HG02852 (cell line): ENCODE measurements at regions not wholly inside any gene's neighbourhood (a gene's known extent, or its start where the extent isn't known, plus 50 kb on each side); places are given as distances from the start of the nearest gene placed in this dataset.

Experiments used
- ATAC-seq: cut with Tn5 transposase; IDR thresholded peaks from one replicate; pipeline ENCODE4 v1.9.1; 2021; ENCODE audit warnings: mild to moderate bottlenecking, moderate library complexity; ENCODE audit not compliant: unreplicated experiment

DNA sequence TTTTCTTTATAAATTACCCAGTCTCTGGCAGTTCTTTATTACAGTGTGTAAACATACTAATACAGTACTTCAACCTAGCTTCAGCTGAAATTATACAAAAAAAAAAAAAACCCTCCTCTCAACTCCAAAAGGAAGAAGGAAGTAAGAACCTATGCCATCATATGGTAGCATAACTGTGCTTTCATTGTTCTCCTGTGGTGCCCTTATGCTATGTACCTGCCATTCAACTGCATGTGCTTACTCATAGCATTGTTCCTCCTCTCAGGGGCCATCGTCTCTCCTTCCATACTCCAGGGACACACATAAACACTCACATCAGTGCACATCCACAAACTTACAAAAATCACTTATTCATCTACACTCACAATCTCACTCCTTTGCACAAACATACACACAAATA is 470.1 kb upstream of the HS3ST1 start:
- ATAC-seq = no peak

DNA sequence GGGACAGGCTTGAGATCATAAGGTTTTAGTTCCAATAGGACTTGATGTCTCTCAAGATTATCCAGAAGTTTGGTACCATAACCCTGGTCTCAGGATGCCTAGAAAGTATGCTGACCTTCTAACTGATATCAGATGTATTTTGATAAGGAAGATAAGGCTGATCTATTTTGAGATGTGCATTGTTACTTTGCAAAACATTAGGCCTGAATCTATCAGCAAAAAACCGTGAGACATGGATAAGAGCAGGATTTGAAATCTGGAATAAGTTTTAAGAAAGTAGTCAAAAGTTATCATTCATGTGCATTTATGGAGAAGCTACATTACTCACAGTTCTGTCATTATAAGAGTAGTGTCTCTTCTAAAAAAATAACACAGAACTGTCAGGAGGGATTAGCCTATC is 467.1 kb upstream of the HS3ST1 start:
- no peak for ATAC-seq

DNA sequence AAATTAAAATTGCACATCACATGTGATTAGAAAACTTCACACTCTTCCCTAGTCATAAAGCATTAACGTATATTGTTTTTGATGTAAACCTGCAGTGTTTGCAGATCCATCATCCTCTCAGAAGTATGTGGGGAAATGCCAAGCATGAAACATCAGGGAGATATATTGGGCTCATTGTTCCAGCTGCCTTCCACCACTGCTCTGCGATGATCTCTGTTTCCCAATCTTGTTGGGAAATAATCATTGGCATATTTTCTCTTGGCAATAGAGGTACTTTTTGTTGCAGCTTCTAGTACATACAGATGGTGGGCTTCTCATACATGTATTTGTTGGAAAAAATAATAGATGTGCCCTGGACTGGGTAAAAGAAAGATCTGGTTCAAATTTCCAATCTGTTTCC is 466.3 kb upstream of the HS3ST1 start:
- ATAC-seq = no peak

DNA sequence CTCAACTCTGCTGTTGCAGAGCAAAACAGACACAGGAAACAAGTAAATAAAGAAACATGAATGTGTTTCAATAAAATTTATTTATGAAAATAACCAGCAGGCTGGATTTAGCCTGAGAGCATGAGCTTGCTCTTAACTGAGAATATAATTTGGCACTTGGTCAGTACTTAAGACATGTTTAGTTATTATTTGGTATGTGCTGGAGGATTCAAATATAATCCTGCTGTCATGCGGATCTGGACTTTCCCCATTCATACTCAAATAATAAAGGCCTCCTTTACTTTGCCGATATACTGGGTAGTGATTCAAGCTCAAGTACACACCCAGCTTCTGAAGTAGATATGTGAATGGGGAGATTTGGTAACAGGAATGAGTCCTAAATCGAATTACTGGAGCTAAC is 465.5 kb upstream of the HS3ST1 start:
- ATAC-seq = no peak

DNA sequence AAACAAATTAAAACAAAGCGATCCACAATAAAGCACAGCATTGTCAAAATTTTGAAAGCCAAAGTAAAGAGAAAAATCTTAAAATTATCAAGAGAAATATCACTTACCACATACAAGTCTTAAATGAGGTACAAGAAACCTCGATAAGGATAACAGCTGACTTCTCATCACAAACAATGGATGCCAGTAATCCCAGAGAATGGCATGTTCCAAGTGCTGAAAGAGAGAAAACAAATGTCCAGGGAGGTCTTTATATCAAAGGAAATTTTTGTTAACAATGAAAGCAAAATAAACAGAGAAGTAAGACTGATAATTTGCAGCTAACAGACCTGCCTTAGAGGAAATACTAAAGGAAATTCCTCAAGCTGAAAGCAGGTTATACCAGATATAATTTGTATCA is 460.4 kb upstream of the HS3ST1 start:
- no peak for ATAC-seq

DNA sequence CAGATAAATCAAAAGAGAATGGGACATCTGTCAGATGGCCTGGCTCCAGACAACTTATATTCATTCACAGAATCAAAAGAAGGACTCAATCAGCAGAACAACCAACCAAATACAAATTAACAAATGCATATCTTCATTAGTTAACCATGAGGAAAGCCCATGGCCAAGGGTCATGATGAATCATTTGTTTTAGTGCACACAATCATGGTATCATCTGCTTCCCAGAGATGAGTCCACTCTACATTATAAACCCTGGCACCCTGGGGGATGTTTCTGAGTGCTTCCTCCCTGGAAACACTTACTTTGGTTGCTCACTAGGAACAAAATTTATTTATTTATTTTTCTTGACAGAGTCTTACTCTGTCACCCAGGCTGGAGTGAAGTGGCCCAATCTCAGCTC is 453.3 kb upstream of the HS3ST1 start:
- ATAC-seq = no peak

DNA sequence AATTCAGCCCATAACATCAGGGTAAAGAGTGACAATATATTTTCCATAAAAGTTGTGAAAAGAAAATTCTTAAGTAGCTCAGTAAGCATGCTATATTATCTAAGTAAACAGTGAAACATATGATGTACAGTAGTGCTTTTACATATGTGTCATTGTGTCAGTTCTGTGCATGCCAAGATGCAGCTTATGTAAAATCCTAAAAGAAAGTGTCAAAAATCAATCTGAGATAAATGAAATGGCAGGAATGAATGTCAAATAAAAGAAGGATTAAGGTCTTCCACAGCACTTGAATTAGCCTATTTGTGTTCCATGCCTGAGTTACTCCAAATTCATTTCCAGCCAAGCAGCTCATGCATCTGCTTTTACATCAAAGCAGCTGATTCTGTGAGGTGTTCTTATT is 452.7 kb upstream of the HS3ST1 start:
- no peak for ATAC-seq

DNA sequence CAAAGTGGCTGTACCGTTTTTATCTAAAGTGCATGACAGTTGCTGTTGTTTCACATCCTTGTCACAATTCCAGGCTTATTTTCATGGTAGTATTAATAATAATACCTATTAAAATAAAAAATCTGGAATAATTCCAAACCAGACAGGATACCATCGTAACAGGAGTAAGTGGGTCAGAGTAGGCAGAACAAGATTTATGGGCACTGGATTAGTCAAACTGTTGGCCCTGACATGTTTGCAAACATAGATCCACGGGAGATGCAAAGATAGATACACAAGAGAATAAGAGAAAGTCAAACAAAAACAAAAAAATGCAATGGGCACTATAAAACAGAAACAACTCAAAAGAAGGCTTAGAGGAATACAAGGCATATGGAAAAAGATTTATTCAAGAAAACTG is 449.5 kb upstream of the HS3ST1 start:
- no peak for ATAC-seq

DNA sequence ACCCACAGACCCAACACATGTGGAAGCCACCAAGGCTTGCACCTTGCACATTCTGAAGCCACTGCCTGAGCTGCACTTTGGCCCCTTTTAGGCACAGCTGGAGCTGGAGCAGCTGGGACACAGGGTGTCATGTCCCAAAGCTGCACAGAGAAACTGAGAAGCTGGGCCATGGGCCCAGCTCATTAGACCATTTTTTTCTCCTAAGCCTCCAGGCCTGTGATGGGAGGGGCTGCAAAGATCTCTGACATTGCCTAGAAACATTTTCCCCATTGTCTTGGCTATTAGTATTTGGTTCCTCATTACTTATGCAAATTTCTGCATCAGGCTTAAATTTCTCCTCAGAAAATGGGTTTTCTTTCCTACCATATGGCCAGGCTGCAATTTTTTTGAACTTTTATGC is 447.4 kb upstream of the HS3ST1 start:
- no peak for ATAC-seq

DNA sequence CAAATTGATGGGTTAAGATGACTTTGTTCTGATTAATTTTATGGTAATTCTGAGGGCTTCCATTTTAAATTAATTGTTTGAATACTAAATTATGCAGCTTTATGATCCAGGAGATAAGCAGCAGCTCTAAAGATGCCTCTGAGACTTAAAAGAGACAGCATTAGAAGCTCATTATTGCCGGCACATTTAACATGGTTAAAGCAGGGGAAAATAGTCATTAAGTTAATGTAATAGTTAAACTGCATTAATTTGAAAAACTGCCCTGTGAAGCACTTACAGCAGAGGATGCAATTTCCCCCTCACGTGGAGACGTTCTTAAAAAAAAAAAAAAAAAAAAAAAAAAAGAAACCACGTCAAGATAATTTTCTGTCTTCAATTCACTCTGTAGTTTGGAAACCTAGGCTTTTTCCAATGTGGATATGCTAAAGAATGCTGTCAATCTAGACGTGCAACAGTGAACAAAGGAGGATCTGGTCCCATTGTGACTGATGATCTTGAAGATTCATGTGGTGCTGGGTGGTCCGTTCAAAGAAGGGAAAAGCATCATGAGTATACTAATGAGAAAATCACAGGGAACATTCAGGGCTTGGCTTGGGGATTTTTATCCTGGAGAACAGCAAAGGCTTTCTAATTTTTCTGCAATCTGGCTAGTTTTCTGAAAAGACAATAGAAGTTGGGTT is 440.6 kb upstream of the HS3ST1 start:
- no peak for ATAC-seq

DNA sequence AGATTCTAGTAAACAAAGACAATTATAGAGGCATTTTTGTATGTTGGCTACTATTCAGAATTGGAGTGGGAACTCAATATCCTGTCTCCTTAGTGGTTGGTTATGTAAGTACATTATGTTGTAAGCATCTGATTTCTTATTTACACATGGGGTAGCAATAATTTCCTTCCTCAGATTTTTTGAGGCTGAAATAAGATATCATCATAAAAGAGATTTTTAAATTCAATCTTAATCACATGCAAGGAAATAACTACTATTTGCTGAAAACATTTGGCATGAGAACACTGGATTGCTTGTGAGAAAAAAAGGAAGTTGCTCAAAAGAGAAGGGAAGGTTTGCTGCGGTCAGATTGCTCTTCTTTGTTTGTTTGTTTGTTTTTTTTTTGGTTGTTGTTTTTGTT is 437.7 kb upstream of the HS3ST1 start:
- no peak for ATAC-seq

DNA sequence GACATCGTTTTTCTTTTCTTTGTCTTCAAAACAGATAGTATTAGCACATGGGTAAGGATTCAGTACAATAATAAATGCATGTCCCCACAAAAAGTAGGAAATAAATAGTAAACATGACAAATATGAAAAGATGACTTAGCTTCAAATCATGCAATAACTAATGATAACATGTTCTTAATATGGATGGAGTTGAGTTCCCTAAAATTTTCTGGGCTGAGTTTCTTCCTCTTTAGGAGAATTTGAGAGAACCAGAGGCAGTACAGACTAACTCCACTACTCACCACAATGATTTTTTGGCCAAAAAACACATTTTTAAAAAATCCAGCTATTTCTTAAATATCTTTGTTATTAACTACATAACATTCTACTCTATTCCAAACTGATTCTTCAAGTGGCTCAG is 432.3 kb upstream of the HS3ST1 start:
- ATAC-seq = no peak

DNA sequence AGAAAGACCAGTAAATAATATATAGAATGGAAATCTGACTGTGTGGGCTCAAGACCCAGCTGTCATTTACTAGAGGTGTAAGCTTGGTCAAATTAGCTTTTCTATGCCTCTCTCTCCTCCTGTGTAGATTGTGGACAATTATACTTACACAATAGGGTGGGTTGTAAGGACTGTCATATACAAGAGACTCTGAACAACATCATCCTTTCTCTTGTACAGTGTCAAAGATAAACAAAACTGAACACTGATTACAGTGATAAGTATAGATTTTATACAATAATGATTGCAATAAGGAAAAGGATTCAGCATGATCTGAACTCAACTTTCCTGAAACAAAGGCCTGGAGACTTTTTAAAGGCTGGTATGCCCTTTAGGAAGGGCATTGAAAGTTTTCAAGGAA is 429.2 kb upstream of the HS3ST1 start:
- no peak for ATAC-seq

DNA sequence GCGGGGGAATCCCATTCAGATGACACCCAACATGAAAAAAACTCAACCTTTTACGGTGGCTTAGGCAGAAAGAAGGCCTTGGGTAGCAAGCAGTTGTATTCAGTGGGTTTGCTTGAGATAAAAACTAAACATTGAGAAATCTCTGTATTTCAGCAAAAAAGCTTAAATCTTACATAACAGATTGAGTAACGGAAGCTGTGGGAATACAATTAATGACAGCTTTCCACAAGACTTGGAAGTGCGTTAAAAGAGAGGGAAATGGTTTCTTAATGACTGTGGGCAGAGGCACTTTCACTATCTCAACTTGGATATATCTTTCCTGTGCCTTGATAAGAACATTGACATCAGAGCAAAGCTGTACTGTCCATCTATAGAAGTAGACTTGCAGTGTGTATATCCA is 418.5 kb upstream of the HS3ST1 start:
- no peak for ATAC-seq

DNA sequence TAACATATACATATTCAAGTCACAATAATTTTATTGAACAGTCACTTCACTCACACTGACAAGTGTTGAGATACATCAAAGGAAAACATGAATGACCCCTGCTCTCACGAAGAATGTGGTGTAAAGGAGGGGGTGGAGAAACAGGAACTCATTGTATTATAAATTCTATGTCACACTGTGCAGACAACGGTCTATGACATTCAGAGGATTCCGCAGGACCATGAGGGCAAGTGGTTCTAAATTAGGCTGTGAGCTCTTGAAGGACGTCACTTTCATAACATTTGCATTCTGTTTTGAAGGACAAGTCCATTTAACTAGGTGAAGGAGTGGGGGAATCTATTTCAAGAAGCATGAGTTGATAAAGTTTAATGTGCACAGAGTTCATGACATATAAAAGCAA is 415.2 kb upstream of the HS3ST1 start:
- ATAC-seq = no peak

DNA sequence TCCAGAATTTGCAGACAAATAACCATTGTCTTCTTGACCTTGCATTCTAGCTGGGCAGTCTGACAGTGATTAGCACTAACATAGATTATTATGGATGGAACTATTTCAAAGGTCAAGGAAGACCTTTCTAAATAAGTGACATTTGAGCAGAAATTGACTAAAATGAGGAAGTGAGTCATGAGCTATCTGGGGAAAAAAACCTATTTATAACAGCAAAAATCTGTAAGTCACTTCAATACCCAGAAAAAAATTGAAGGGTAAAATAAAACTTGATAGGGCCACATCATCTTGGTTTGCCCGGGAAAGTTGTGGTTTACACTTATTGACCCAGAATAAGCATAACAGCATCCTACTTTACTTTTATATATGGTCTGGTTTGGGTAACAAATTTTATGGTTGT is 414.6 kb upstream of the HS3ST1 start:
- no peak for ATAC-seq

DNA sequence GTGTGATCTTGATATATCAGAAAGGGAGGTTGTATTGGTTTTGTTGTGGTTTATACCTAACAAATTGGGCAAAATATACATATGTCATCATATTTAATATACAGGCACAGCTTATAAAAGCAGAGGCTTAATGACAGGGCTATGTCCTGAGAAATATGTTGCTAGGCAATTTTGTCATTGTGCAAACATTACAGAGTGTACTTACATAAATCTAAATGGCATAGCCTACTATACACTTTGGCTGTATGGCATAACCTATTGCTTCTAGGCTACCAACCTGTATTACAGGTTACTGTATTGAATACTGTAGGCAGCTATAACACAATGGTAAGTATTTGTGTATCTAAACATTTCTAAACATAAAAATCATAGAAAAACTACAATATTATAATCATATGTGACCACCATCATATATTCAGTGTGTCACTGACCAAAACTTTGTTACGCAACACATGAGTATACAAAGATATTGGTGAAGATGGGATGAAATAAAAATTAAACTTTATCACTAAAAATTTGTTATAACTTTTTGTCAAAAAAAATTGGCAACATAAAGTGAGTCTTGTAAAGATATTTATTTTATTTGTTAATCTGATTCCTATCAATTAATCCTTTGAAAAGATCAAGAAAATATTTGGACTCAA is 414.0 kb upstream of the HS3ST1 start:
- ATAC-seq = no peak

DNA sequence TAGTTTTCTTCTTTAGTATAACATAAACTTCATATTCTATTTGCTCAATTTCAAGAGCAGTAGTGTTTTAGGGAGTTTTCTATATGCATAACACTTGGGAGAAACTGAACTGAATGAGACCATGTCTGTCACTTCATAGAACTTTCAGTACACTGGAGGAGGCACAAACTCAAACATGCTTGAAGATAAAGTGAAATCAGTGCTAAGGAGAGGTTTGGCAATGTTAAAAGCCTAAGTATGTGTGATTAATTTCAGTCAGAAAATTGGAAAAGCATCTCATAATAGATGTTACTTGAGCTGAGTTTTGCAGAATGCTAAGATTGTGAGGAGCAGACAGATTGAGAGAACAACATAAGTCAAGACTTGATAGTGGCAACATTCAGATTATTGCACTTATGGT is 411.2 kb upstream of the HS3ST1 start:
- ATAC-seq = no peak

DNA sequence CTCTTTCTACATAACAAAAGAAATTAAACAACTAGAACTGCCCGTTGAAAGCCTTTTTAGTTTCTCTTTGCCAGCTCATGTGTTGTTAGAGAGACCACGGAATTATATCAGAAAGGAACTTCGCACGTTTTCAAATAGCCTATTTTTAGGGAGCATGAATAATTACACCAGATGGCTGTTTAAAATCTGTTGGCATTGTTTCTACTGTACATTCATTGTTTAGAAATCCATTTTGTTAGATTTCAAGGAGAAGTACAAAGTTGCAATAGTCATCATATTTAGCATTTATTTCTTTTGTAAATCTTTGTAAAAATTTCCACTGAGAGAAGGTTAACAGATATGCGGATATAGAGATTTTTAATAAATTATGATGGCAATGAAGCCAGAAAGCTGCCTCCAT is 403.0 kb upstream of the HS3ST1 start:
- no peak for ATAC-seq

DNA sequence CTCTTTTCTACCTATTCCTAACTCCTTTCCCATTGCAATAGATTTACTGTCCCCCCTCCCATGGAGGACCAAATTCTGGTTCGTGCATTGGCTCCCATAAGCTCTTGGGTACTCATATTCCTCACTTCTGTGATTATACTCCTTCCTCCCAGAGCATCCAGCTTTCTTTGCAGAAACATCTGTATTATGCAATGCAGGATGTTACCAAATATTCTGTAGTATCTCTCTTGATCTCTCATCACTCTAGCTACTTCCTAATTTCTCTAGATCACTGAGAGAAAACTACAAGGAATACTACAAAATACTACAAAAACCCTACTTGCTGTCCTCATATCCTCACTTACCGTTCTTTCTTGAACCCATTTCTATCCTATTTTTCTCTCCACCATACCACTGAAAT is 395.9 kb upstream of the HS3ST1 start:
- ATAC-seq = no peak

DNA sequence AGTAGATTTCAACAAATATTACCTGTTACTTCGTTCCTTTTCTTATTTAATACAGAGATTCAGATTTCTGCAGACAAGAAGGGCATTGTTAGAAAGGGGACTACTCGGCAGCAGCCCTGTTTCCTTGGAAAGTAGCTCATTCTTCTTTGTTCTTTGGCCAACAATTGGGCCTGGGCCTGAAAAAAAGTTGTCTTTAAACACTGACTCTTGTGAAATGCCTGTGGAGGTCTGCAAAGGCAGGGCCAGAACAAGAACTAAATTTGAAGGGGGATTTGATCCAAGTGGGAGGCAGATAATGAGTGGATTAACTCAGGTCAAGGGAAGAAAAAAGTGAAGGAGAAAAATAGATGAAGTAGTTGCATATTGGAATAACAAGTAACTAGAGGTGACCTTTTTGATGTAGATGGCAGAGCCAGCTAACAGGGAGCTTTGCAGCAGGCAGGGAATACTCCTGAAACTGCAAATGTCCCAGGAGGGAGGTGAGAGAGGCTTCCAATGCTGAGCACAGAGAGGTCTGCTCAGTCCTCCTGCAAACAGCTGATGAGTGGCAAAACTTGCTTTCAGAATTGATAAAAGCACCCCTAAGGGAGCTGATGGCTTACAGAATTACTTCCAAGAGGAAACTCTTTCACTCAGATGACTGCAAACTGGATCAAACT is 393.2 kb upstream of the HS3ST1 start:
- no peak for ATAC-seq

DNA sequence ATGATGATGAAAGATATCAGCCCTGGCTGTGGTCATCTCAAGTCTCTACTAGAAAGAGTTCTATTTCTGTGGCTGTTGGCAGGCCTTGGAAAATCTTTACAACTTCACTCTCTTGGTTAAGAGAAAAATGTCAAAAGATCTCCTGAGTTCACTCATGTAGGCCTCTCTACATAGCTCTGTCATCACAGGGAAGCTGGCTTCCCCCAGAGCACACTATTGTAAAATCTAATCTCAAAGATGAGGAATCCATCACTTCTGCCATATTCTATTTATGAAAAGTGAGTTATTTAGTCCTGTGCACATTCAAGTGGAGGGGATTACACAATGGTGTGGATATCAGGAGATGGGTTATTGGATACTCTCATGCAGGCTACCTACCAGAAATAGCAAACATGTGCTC is 388.4 kb upstream of the HS3ST1 start:
- no peak for ATAC-seq

DNA sequence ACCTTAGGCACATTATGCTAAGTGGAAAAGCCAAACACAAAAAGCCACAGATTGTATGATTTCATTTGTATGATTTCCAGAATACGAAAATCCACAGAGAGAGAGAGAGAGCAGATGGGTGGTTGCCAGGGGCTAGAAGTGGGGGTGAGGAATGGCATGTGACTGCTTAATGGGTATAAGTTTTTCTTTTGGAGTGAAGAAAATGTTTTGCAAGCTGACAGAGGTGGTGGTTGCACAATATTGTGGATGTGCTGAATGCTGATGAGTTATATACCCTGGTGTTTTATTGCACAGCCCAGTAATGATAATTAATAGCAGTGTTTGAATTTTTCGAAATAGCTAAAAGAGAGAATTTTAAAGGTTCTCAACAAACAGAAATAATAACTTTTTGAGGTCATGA is 386.1 kb upstream of the HS3ST1 start:
- ATAC-seq = no peak
